NB4 (cell line): ENCODE measurements at regions not wholly inside any gene's neighbourhood (a gene's known extent, or its start where the extent isn't known, plus 50 kb on each side); places are given as distances from the start of the nearest gene placed in this dataset.

Experiments used
- DNase-seq: peaks from one replicate; pipeline ENCODE4 v3.0.0; 2010; ENCODE audit warnings: low read depth
- H3K4me3 ChIP-seq: one replicate; pipeline ENCODE4 v1.5.1; 2011; ENCODE audit warnings: mild to moderate bottlenecking, low read depth, low read length, moderate library complexity
- MYC ChIP-seq: IDR thresholded peaks from 2 replicates; pipeline ENCODE4 v1.6.1; 2011; ENCODE audit warnings: low read depth, low read length
- POLR2A ChIP-seq: IDR thresholded peaks from 2 replicates; pipeline ENCODE4 v1.6.1; 2011; ENCODE audit warnings: mild to moderate bottlenecking; ENCODE audit not compliant: insufficient read length; ENCODE audit errors: extremely low read depth
- TF ChIP-seq, protein P1 (sequence below): IDR thresholded peaks from one replicate; pipeline ENCODE4 v1.5.1; 2012; ENCODE audit warnings: low read depth, low read length
- TF ChIP-seq, protein P2 (sequence below): IDR thresholded peaks from 2 replicates; pipeline ENCODE4 v1.6.1; 2011; ENCODE audit warnings: low read depth, low read length

DNA sequence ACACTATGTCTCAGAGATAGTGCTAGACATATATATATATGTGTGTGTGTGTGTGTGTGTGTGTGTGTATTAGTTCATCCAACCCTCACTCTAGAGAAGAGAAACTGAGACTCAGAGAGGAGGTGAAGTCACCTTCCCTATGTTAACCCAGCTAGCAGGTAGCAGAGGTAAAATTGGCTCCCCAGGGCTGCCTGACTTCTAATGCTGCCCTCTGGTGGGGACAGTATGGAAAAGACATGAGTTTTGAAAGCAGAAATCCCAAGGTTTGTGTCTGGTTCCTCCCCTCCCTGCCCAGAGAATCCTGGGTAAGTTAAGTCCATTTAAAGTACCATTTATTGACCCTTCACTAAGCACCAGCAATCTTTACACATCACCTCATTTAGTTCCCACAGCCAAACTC, 137.7 kb downstream of the THNSL2 start:
- DNase-seq, result peak; percentile 43
- TF ChIP-seq, protein P1, sequence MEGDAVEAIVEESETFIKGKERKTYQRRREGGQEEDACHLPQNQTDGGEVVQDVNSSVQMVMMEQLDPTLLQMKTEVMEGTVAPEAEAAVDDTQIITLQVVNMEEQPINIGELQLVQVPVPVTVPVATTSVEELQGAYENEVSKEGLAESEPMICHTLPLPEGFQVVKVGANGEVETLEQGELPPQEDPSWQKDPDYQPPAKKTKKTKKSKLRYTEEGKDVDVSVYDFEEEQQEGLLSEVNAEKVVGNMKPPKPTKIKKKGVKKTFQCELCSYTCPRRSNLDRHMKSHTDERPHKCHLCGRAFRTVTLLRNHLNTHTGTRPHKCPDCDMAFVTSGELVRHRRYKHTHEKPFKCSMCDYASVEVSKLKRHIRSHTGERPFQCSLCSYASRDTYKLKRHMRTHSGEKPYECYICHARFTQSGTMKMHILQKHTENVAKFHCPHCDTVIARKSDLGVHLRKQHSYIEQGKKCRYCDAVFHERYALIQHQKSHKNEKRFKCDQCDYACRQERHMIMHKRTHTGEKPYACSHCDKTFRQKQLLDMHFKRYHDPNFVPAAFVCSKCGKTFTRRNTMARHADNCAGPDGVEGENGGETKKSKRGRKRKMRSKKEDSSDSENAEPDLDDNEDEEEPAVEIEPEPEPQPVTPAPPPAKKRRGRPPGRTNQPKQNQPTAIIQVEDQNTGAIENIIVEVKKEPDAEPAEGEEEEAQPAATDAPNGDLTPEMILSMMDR, result peak; percentile 46
- no peak for TF ChIP-seq POLR2A
- H3K4me3 ChIP-seq, result no peak overlapping the region

DNA sequence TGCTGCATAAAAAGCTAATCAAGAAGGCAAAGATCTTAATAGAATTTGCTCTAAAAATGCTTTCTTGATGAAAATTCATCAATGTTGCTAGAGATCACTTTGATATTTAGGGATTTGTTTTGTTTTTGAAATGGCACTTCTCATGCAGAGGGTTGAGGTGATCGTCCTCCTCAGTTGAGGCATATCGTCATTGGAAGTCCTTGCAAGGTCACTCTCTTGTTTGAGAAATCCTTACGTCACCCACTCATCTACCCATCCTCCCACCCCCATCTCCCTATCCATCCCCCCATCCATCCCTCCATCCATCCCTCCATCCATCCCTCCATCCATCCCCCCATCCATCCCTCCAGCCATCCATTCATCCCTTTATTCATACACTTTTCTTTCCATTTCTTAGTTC, 133.7 kb downstream of the THNSL2 start:
- DNase-seq, result no peak
- no peak overlapping the region for H3K4me3 ChIP-seq
- TF ChIP-seq POLR2A (no peak), MYC (no peak)
- TF ChIP-seq, protein P2, sequence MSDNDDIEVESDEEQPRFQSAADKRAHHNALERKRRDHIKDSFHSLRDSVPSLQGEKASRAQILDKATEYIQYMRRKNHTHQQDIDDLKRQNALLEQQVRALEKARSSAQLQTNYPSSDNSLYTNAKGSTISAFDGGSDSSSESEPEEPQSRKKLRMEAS, result no peak
- TF ChIP-seq, protein P1, result no peak

DNA sequence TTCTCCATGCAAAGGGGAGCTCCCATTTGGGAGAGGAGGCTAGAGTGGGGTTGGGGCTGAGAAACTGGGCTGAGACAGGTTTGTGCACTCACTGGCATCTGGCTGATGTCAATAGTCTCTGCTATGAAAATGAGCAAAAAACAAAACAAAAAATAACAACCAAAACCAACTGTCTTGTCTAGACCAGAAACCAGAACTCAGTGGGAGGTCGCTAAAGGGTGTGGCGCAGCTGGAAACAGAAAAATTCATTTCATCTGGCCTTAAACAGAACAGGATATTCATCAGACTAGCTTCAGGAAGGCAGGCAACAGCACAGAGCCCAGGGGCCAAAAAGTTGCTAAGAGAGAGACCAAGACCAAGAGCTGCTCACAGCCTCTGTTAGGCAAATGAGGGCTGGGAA, 126.1 kb downstream of the THNSL2 start:
- TF ChIP-seq MYC (no peak), POLR2A (no peak)
- TF ChIP-seq, protein P1, result no peak
- TF ChIP-seq, protein P2, result no peak
- no peak overlapping the region for H3K4me3 ChIP-seq
- no peak for DNase-seq

DNA sequence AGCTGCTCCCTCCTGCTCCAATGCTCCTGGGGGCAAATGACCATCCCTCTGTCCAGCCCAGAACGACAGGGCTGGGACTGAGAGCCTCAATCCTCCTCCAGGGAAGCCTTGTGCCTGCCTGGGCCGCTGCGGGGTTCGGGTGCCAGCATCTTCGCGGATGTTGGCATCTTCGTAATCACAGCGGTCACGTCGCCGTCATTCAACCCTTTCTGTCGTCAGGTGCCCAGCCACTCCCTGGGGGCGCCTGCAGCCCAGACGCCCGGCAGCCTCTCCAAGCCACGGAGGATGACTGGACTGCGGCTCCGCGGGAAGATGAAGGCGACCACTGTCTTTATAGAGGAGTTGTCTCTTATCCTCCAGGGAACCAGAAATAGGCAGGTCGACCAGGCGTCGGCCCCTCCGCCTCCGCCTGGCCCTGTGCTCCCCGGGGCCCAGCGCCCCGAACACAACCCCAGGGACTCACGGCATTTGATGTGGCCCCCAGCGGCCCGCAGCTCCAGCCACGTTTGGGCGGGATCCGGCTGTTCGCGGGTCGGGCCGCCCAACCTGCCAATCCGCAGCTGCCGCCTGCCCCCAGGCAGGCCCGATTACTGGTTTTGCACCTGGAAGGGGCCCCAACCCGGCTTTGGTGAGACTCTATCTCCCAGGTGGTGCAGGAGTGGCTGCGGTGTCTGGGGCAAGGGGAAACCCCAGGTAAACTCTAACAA, 113.9 kb downstream of the THNSL2 start:
- DNase-seq, result no peak
- TF ChIP-seq POLR2A, result no peak
- TF ChIP-seq, protein P1, result no peak
- TF ChIP-seq, protein P2, result no peak
- TF ChIP-seq MYC, result no peak
- no peak overlapping the region for H3K4me3 ChIP-seq

DNA sequence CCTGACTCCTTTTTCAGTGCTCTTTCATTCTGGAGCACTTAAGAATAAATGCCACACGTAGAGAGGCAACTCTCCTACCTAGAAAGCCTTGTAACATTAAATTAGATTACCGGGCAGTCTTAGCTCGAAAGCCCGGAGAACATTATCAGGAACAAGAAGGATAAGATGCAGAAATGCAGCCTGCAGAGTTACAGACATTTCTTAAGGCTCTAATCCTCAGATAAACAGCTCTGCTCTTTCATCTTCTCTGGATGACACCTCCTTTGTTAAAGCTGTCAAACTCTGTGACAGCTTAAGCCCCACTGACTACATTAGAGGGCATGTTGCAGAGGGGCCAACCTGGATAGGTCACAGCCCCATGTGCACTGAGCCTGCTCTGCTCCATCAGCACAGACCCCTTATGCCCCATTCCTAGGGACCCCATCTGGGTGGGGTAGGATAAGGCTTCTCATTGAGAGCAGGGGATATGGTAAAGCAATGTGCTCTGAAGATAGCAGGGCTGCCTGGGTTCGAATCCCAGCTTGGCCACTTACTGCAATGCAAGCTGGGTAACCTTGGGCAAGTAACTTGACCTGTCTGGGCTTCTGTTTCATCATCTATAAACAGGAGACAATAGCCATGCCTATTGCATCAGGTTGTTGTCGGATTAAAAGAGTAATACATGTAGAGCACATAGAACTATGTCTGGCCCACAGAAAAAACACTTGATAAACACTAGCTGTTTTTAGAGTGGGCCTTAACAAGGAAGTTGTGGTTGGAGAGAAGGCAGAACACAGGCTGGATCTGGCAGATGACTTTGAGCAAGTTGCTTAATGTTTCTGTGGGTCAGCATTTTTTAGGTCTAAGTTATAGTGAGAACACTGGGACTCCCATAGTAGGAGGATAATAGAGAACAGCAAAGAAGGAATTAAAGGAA, 111.4 kb downstream of the THNSL2 start:
- peak; percentile 64 for DNase-seq
- H3K4me3 ChIP-seq, result no peak overlapping the region
- TF ChIP-seq, protein P1, result no peak
- TF ChIP-seq, protein P2, result no peak
- TF ChIP-seq POLR2A (no peak), MYC (no peak)
